HG02852 (cell line): ENCODE measurements at regions not wholly inside any gene's neighbourhood (a gene's known extent, or its start where the extent isn't known, plus 50 kb on each side); places are given as distances from the start of the nearest gene placed in this dataset.
A peak's percentile ranks its signal among the peaks of the same experiment; 100 is the strongest.
"Not testable (repeated sequence)": the region's sequence is repeated elsewhere in the genome, so short reads cannot be mapped to it uniquely, and the experiment has no call there.

Source experiments
- ATAC-seq: cut with Tn5 transposase; IDR thresholded peaks from one replicate; pipeline ENCODE4 v1.9.1; 2021; ENCODE audit warnings: mild to moderate bottlenecking, moderate library complexity; ENCODE audit not compliant: unreplicated experiment

GRCh38 chr7:29649028-29649716 is 85.5 kb downstream of the PRR15 start:
- no peak for ATAC-seq

- no peak for ATAC-seq
Observed at GRCh38 chr7:29649876-29650275, 86.2 kb downstream of the PRR15 start.

- no peak for ATAC-seq
Observed at GRCh38 chr7:29651477-29651876, 87.8 kb downstream of the PRR15 start.

GRCh38 chr7:29652556-29652955 is 88.9 kb downstream of the PRR15 start:
- ATAC-seq = no peak

GRCh38 chr7:29654340-29654739 is 90.7 kb downstream of the PRR15 start:
- not testable (repeated sequence) for ATAC-seq

- no peak for ATAC-seq
Observed at GRCh38 chr7:29657288-29657687, 93.7 kb downstream of the PRR15 start.

- no peak for ATAC-seq
Observed at GRCh38 chr7:29657856-29658255, 94.2 kb downstream of the PRR15 start.

GRCh38 chr7:29659213-29659612 is 95.6 kb downstream of the PRR15 start:
- not testable (repeated sequence) for ATAC-seq

GRCh38 chr7:29662899-29663298 is 99.3 kb downstream of the PRR15 start:
- not testable (repeated sequence) for ATAC-seq

- not testable (repeated sequence) for ATAC-seq
Observed at GRCh38 chr7:29664999-29665398, 101.4 kb downstream of the PRR15 start.

GRCh38 chr7:29667096-29667669 is 103.5 kb downstream of the PRR15 start:
- not testable (repeated sequence) for ATAC-seq

GRCh38 chr7:29671286-29671685 is 107.7 kb downstream of the PRR15 start:
- not testable (repeated sequence) for ATAC-seq

GRCh38 chr7:29673635-29674034 is 110.0 kb downstream of the PRR15 start:
- not testable (repeated sequence) for ATAC-seq

GRCh38 chr7:29674626-29675025 is 111.0 kb downstream of the PRR15 start:
- not testable (repeated sequence) for ATAC-seq

GRCh38 chr7:29677254-29677653 is 113.6 kb downstream of the PRR15 start:
- not testable (repeated sequence) for ATAC-seq

GRCh38 chr7:29679963-29680362 is 116.3 kb downstream of the PRR15 start:
- not testable (repeated sequence) for ATAC-seq

GRCh38 chr7:29680601-29681000 is 117.0 kb downstream of the PRR15 start:
- not testable (repeated sequence) for ATAC-seq

GRCh38 chr7:29684151-29684786 is 120.6 kb downstream of the PRR15 start:
- ATAC-seq = peak; percentile 13

GRCh38 chr7:29684787-29685650 is 121.3 kb upstream of the WIPF3 start:
- ATAC-seq = peak; percentile 69

- ATAC-seq = peak; percentile 3
Observed at GRCh38 chr7:29685651-29686271, 120.5 kb upstream of the WIPF3 start.

- ATAC-seq = not testable (repeated sequence)
Observed at GRCh38 chr7:29690510-29690909, 115.8 kb upstream of the WIPF3 start.
